Spleen (tissue), 7 donors: ENCODE measurements at regions not wholly inside any gene's neighbourhood (a gene's known extent, or its start where the extent isn't known, plus 50 kb on each side); places are given as distances from the start of the nearest gene placed in this dataset.

Experiments used
- POLR2A ChIP-seq, 3 donors: fragments of 450-650 bp; IDR thresholded peaks; one replicate each; pipeline ENCODE4 v1.5.1; 2017; ENCODE audit warnings: antibody characterized with exemption in 3 of 3, mild to moderate bottlenecking in 1 of 3
- POLR2AphosphoS5 ChIP-seq, 3 donors: sonication (generic); formaldehyde crosslinking; IDR thresholded peaks; one replicate each; pipeline ENCODE4 v1.5.1; 2017; ENCODE audit warnings: antibody characterized with exemption in 3 of 3
- TF ChIP-seq, protein P1 (sequence below), 11 experiments: fragments of 200-600 bp in 7 of 11; fragments of 450-650 bp in 4 of 11; sonication (generic) in 4 of 11; IDR thresholded peaks in 8 of 11; conservative IDR thresholded peaks in 3 of 11; 1 replicate in 7 of 11; 2 replicates in 4 of 11; pipeline versions ENCODE4 v1.4.0 to v1.8.0; 2016 to 2021; ENCODE audit warnings: antibody characterized with exemption in 11 of 11, inconsistent platforms in 4 of 11, mild to moderate bottlenecking in 1 of 11
- donor health status: DM: no; HTN: no; CAD: no; lungs with moderate emphysema.
- donor health status: DM: no; HTN: no; CAD: no.
- donor health status: DM: no; HTN: no; CAD: no.

DNA sequence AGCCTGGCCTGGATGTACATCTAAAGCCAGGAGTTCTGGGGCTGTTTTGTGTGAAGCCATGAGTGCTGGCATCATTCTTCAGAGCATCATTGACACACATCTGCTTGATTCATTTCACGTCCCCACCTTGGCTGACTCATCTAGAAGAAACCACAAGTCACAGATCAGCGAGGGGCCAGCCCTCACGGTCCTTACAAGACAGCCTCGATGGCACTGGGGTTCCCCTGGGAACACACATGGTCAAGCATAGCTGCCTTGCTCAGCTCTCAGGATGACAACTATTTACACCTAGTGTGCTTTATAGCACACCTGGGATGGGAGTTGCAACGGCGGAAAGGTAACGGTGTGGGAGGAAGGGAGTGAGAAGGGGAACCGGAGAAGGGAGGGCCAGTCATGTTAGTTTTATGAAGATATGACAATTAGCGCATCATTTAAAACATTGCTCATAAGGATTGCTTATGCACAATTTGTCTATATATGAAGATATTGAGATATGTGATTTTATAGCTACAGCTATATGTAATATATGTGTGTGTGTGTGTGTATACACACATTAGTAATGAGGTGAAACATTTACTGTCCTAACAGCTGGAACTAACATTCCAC, 227.1 kb downstream of the RPLP1 start:
- TF ChIP-seq POLR2A (IDR thresholded peaks at IDR 0.05) = no peak
- TF ChIP-seq POLR2AphosphoS5 (IDR thresholded peaks at IDR 0.05) = no peak
- TF ChIP-seq, protein P1, sequence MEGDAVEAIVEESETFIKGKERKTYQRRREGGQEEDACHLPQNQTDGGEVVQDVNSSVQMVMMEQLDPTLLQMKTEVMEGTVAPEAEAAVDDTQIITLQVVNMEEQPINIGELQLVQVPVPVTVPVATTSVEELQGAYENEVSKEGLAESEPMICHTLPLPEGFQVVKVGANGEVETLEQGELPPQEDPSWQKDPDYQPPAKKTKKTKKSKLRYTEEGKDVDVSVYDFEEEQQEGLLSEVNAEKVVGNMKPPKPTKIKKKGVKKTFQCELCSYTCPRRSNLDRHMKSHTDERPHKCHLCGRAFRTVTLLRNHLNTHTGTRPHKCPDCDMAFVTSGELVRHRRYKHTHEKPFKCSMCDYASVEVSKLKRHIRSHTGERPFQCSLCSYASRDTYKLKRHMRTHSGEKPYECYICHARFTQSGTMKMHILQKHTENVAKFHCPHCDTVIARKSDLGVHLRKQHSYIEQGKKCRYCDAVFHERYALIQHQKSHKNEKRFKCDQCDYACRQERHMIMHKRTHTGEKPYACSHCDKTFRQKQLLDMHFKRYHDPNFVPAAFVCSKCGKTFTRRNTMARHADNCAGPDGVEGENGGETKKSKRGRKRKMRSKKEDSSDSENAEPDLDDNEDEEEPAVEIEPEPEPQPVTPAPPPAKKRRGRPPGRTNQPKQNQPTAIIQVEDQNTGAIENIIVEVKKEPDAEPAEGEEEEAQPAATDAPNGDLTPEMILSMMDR (IDR thresholded peaks at IDR 0.05 in 8 of 11, conservative IDR thresholded peaks at IDR 0.05 in 3 of 11) = no peak
